Hepatic stellate cell (primary cell): ENCODE measurements at regions not wholly inside any gene's neighbourhood (a gene's known extent, or its start where the extent isn't known, plus 50 kb on each side); places are given as distances from the start of the nearest gene placed in this dataset.
"Not testable (repeated sequence)": the region's sequence is repeated elsewhere in the genome, so short reads cannot be mapped to it uniquely, and the experiment has no call there.

ENCODE experiments used
- DNase-seq: peaks from one replicate; pipeline ENCODE4 v3.0.0; 2011; ENCODE audit warnings: low spot score

GRCh38 chr1:83511146-83511726 lies 487.7 kb downstream of the TTLL7 start:
- no peak for DNase-seq

GRCh38 chr1:83509301-83509781 lies 489.6 kb downstream of the TTLL7 start:
- no peak for DNase-seq

GRCh38 chr1:83508485-83509151 lies 490.3 kb downstream of the TTLL7 start:
- peak; percentile 30 for DNase-seq

- no peak for DNase-seq
These were observed 493.8 kb downstream of the TTLL7 start for GRCh38 chr1:83505148-83505547.

GRCh38 chr1:83503153-83503552 lies 495.8 kb downstream of the TTLL7 start:
- DNase-seq: no peak

GRCh38 chr1:83500987-83501591 lies 497.8 kb downstream of the TTLL7 start:
- no peak for DNase-seq

GRCh38 chr1:83500531-83500930 lies 498.4 kb downstream of the TTLL7 start:
- DNase-seq: no peak

GRCh38 chr1:83499998-83500397 lies 498.9 kb downstream of the TTLL7 start:
- no peak for DNase-seq

- DNase-seq: peak; percentile 1
These were observed 501.4 kb downstream of the TTLL7 start for GRCh38 chr1:83497563-83497962.

- no peak for DNase-seq
These were observed 503.4 kb downstream of the TTLL7 start for GRCh38 chr1:83495560-83495959.

GRCh38 chr1:83493633-83494032 lies 505.3 kb downstream of the TTLL7 start:
- no peak for DNase-seq

- no peak for DNase-seq
These were observed 507.0 kb downstream of the TTLL7 start for GRCh38 chr1:83491930-83492329.

GRCh38 chr1:83490988-83491387 lies 507.9 kb downstream of the TTLL7 start:
- no peak for DNase-seq

GRCh38 chr1:83488105-83488504 lies 510.8 kb downstream of the TTLL7 start:
- not testable (repeated sequence) for DNase-seq

GRCh38 chr1:83487460-83487859 lies 511.5 kb downstream of the TTLL7 start:
- DNase-seq: not testable (repeated sequence)

- not testable (repeated sequence) for DNase-seq
These were observed 513.5 kb downstream of the TTLL7 start for GRCh38 chr1:83485314-83486019.

- DNase-seq: not testable (repeated sequence)
These were observed 517.6 kb downstream of the TTLL7 start for GRCh38 chr1:83481284-83481683.

- DNase-seq: not testable (repeated sequence)
These were observed 519.2 kb downstream of the TTLL7 start for GRCh38 chr1:83479591-83480239.

- not testable (repeated sequence) for DNase-seq
These were observed 520.8 kb downstream of the TTLL7 start for GRCh38 chr1:83478127-83478526.

- not testable (repeated sequence) for DNase-seq
These were observed 522.4 kb downstream of the TTLL7 start for GRCh38 chr1:83476518-83476917.

- DNase-seq: not testable (repeated sequence)
These were observed 524.0 kb downstream of the TTLL7 start for GRCh38 chr1:83474946-83475345.

- not testable (repeated sequence) for DNase-seq
These were observed 524.9 kb downstream of the TTLL7 start for GRCh38 chr1:83473986-83474385.
